ENCODE measurements at regions not wholly inside any gene's neighbourhood (a gene's known extent, or its start where the extent isn't known, plus 50 kb on each side); places are given as distances from the start of the nearest gene placed in this dataset.

DNA sequence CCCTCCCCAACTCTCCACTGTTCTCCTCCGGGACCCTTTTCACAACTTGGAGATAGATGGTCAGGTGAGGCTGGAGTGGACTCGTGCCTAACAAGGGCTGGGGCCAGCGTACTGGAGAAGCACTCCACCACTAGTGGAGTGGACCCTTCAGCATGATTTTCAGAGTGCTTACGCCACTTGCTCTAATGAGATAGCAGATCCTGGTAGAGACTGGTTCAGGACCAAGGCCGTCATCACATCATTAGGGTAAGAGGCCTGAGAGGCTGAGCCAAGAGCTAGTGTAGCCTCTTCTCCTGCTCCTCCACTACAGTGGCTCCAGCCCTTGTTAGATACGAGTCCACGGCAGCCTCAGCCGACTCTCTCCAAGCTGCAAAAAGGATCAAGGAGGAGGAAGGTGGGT, 66.9 kb upstream of the NTRK3 start:
- TF ChIP-seq, protein P1, sequence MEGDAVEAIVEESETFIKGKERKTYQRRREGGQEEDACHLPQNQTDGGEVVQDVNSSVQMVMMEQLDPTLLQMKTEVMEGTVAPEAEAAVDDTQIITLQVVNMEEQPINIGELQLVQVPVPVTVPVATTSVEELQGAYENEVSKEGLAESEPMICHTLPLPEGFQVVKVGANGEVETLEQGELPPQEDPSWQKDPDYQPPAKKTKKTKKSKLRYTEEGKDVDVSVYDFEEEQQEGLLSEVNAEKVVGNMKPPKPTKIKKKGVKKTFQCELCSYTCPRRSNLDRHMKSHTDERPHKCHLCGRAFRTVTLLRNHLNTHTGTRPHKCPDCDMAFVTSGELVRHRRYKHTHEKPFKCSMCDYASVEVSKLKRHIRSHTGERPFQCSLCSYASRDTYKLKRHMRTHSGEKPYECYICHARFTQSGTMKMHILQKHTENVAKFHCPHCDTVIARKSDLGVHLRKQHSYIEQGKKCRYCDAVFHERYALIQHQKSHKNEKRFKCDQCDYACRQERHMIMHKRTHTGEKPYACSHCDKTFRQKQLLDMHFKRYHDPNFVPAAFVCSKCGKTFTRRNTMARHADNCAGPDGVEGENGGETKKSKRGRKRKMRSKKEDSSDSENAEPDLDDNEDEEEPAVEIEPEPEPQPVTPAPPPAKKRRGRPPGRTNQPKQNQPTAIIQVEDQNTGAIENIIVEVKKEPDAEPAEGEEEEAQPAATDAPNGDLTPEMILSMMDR (IDR thresholded peaks at IDR 0.05; ENCODE audit: poor library complexity, severe bottlenecking), result no peak
- TF ChIP-seq TAF1 (IDR thresholded peaks at IDR 0.05; ENCODE audit: low read depth) (no peak), MXI1 (conservative IDR thresholded peaks at IDR 0.05; ENCODE audit: poor library complexity, severe bottlenecking) (no peak), SMC3 (conservative IDR thresholded peaks at IDR 0.05; ENCODE audit: poor library complexity) (no peak), POLR2AphosphoS5 (IDR thresholded peaks at IDR 0.05) (no peak), EP300 (conservative IDR thresholded peaks at IDR 0.05; ENCODE audit: poor library complexity, severe bottlenecking) (no peak), EZH2 (IDR thresholded peaks at IDR 0.05; ENCODE audit: borderline replicate concordance, insufficient read depth, low read length, poor library complexity, severe bottlenecking) (no peak), RAD21 (conservative IDR thresholded peaks at IDR 0.05) (no peak)
- TF ChIP-seq, protein P2, sequence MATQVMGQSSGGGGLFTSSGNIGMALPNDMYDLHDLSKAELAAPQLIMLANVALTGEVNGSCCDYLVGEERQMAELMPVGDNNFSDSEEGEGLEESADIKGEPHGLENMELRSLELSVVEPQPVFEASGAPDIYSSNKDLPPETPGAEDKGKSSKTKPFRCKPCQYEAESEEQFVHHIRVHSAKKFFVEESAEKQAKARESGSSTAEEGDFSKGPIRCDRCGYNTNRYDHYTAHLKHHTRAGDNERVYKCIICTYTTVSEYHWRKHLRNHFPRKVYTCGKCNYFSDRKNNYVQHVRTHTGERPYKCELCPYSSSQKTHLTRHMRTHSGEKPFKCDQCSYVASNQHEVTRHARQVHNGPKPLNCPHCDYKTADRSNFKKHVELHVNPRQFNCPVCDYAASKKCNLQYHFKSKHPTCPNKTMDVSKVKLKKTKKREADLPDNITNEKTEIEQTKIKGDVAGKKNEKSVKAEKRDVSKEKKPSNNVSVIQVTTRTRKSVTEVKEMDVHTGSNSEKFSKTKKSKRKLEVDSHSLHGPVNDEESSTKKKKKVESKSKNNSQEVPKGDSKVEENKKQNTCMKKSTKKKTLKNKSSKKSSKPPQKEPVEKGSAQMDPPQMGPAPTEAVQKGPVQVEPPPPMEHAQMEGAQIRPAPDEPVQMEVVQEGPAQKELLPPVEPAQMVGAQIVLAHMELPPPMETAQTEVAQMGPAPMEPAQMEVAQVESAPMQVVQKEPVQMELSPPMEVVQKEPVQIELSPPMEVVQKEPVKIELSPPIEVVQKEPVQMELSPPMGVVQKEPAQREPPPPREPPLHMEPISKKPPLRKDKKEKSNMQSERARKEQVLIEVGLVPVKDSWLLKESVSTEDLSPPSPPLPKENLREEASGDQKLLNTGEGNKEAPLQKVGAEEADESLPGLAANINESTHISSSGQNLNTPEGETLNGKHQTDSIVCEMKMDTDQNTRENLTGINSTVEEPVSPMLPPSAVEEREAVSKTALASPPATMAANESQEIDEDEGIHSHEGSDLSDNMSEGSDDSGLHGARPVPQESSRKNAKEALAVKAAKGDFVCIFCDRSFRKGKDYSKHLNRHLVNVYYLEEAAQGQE (IDR thresholded peaks at IDR 0.05; ENCODE audit: borderline replicate concordance), result no peak
- Histone ChIP-seq H3K9me2 (ENCODE audit: insufficient read depth, low read length) (no peaks in the 10 kb centered on the region), H3K4me2 (ENCODE audit: low read length) (no peak overlapping the region), H3K36me3 (ENCODE audit: insufficient read depth, low read length) (no peaks in the 10 kb centered on the region), H3K9ac (ENCODE audit: low read length) (no peak overlapping the region), H3K4me3 (ENCODE audit: low read length) (no peak overlapping the region), H3F3A (ENCODE audit: insufficient read depth, low read length, poor library complexity, severe bottlenecking) (no peaks in the 10 kb centered on the region), H3K79me2 (replicated peaks; ENCODE audit: insufficient read depth, low read length) (no peaks in the 10 kb centered on the region), H2AFZ (ENCODE audit: low read depth, low read length) (no peak overlapping the region), H3K27me3 (ENCODE audit: insufficient read depth, low read depth, low read length) (no peaks in the 10 kb centered on the region), H3K27ac (ENCODE audit: low read length) (no peak overlapping the region), H4K20me1 (ENCODE audit: insufficient read depth) (no peaks in the 10 kb centered on the region), H3K9me3 (ENCODE audit: low read length) (no peaks in the 10 kb centered on the region)

DNA sequence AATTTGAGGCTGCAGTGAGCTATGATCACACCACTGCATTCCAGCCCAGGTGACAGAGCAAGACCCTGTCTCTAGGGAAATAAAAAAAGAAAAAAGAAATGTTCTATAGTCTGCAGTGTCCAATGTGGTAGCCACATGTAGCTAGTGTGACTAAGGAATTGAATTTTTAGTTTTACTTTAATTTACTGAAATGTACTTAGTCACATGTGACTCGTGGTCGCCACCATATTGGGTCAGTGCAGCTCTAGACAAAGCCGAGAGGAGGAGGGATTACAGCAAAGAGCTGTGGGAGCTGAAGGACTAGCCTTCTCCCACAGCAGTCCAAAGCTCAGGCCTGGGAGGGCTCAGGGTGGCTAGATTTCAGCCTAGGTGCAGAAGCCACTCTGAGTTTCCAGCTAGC, 65.9 kb upstream of the NTRK3 start:
- no peaks in the 10 kb centered on the region for H3K36me3 ChIP-seq (ENCODE audit: insufficient read depth, low read length)
- no peaks in the 10 kb centered on the region for H4K20me1 ChIP-seq (ENCODE audit: insufficient read depth)
- H3K9me2 ChIP-seq (ENCODE audit: insufficient read depth, low read length), result no peaks in the 10 kb centered on the region
- no peak overlapping the region for H3K9ac ChIP-seq (ENCODE audit: low read length)
- H3F3A ChIP-seq (ENCODE audit: insufficient read depth, low read length, poor library complexity, severe bottlenecking), result no peaks in the 10 kb centered on the region
- H2AFZ ChIP-seq (ENCODE audit: low read depth, low read length), result no peak overlapping the region
- no peak overlapping the region for H3K27ac ChIP-seq (ENCODE audit: low read length)
- H3K27me3 ChIP-seq (ENCODE audit: insufficient read depth, low read depth, low read length), result no peaks in the 10 kb centered on the region
- no peak overlapping the region for H3K4me2 ChIP-seq (ENCODE audit: low read length)
- H3K79me2 ChIP-seq (replicated peaks; ENCODE audit: insufficient read depth, low read length), result no peaks in the 10 kb centered on the region
- no peaks in the 10 kb centered on the region for H3K9me3 ChIP-seq (ENCODE audit: low read length)
- H3K4me3 ChIP-seq (ENCODE audit: low read length), result no peak overlapping the region
- TF ChIP-seq RAD21 (conservative IDR thresholded peaks at IDR 0.05), result no peak
- TF ChIP-seq POLR2AphosphoS5 (IDR thresholded peaks at IDR 0.05), result no peak
- no peak for TF ChIP-seq MXI1 (conservative IDR thresholded peaks at IDR 0.05; ENCODE audit: poor library complexity, severe bottlenecking)
- no peak for TF ChIP-seq EP300 (conservative IDR thresholded peaks at IDR 0.05; ENCODE audit: poor library complexity, severe bottlenecking)
- no peak for TF ChIP-seq TAF1 (IDR thresholded peaks at IDR 0.05; ENCODE audit: low read depth)
- TF ChIP-seq, protein P2 (IDR thresholded peaks at IDR 0.05; ENCODE audit: borderline replicate concordance), result no peak
- TF ChIP-seq SMC3 (conservative IDR thresholded peaks at IDR 0.05; ENCODE audit: poor library complexity), result no peak
- TF ChIP-seq, protein P1 (IDR thresholded peaks at IDR 0.05; ENCODE audit: poor library complexity, severe bottlenecking), result no peak
- TF ChIP-seq EZH2 (IDR thresholded peaks at IDR 0.05; ENCODE audit: borderline replicate concordance, insufficient read depth, low read length, poor library complexity, severe bottlenecking), result no peak
